ENCODE measurements at regions not wholly inside any gene's neighbourhood (a gene's known extent, or its start where the extent isn't known, plus 50 kb on each side); places are given as distances from the start of the nearest gene placed in this dataset.
"Not testable (repeated sequence)": the region's sequence is repeated elsewhere in the genome, so short reads cannot be mapped to it uniquely, and the experiment has no call there.

DNA sequence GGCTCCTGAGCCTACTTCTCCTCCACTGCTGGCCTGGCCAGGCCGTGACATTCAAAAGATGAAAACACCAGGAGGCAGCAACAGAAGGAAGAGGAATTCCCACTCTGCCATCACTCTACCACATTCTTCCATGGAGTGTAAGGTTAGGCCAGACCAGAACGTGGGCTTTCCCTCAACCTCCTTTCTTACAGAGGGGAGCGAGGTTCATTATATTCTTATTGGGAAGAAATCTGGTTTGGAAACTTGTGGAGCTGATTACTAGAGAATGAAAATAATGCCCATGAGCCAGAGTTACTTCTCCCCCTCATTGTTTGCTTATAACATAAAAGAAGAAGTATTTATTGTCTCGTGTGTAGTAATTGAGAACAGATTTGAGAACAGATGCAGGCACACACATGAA is 136.3 kb upstream of the BASP1 start:
- DNase-seq (ENCODE audit: low read depth in 1 of 2, low spot score in 1 of 2), result no peak

DNA sequence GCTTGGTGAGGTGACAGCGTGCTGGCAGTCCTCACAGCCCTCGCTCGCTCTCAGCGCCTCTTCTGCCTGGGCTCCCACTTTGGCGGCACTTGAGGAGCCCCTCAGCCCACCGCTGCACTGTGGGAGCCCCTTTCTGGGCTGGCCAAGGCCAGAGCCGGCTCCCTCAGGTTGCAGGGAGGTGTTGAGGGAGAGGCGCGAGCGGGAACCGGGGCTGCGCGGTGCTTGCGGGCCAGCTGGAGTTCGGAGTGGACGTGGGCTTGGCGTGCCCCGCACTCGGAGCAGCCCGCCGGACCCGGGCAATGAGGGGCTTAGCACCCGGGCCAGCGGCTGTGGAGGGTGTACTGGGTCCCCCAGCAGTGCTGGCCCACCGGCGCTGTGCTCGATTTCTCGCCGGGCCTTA is 134.2 kb upstream of the BASP1 start:
- DNase-seq (ENCODE audit: low read depth in 1 of 2, low spot score in 1 of 2), result not testable (repeated sequence)

DNA sequence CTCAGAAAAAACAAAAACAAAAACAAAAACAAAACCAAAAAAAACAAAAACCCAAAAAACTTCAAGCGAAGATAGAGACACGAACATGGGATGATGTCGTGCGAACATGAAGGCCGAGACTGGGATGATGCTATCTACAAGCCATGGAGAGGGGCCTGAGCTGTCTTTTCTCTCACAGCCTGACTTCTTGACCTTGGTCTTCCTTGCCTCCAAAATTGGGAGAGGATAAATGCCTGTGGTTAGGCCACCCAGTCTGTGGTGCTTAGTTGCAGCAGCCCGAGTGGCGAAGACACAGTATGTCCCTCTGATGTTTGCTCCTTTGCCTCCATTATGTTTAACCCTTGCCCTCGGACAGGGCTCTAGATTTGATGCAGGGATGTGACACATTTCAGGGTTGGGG is 130.4 kb upstream of the BASP1 start:
- no peak for DNase-seq (ENCODE audit: low read depth in 1 of 2, low spot score in 1 of 2)

DNA sequence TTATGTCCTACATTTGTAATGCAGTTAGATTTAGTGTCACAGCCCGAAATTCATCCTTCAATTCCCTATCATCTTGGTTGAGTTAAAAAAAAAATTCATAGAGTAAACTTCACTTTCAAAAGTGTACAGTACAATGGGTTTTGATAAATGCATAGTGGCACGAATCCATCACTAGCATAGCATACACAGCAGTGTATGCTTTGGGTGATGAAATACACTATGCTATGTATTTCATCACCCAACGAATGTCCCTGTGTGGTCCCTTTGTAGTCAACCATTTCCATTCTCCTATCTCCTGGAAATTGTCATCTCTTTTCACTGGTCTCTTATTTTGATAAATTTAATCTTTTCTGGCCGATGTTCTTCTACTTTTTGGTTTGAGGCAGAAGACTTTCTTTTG is 129.4 kb upstream of the BASP1 start:
- DNase-seq (ENCODE audit: low read depth in 1 of 2, low spot score in 1 of 2), result no peak

DNA sequence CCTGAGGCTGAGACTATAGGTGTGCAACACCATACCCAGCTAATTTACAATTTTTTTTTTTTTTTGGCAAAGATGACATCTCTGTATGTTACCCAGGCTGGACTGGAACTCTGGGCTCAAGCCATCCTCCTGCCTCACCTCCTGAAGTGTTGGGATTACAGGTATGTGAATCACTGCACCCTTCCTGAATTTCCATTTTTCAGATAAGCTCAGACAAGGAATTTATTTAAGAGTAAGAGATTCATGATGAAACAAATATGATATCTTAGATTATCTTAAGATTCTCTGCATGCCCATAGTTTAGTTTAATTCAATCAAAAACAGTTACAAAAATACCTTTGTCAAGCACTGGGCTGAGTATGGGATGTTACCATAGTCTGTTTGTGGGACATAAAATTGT is 128.4 kb upstream of the BASP1 start:
- no peak for DNase-seq (ENCODE audit: low read depth in 1 of 2, low spot score in 1 of 2)

DNA sequence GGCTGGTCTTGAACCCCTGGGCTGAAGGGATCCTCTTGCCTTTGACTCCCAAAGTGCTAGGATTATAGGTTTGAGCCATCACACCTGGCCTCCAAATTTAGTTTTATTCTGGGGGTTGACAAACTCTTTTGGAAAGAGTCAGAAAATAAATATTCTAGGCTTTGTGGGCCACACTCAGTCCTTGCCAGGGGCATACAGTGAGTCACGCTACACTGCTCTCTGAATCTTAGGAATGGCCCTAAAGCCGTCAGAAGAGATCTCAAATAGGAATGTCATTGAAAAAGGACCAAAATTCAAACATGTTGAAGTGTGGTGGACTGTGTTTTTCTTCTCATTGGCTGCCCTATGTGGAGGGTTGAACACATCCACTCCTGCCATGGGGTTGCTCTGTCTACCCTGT is 127.7 kb upstream of the BASP1 start:
- DNase-seq (ENCODE audit: low read depth in 1 of 2, low spot score in 1 of 2), result no peak

DNA sequence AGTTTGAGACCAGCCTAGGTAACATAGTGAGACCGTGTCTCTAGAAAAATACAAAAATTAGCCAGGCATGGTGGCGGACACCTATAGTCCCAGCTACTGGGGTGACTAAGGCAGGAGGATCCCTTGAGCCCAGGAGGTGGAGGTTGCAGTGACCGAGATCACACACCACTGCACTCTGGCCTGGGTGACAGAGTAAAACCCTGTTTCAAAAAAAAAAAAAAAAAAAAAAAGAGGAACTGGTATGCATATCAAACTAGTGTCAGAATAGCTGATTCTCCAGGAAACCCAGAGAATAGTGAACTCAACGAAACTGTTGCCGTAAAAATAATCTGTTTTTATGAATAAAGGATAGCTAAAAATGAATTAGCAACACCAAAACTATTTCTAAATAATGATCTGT is 126.6 kb upstream of the BASP1 start:
- no peak for DNase-seq (ENCODE audit: low read depth in 1 of 2, low spot score in 1 of 2)

DNA sequence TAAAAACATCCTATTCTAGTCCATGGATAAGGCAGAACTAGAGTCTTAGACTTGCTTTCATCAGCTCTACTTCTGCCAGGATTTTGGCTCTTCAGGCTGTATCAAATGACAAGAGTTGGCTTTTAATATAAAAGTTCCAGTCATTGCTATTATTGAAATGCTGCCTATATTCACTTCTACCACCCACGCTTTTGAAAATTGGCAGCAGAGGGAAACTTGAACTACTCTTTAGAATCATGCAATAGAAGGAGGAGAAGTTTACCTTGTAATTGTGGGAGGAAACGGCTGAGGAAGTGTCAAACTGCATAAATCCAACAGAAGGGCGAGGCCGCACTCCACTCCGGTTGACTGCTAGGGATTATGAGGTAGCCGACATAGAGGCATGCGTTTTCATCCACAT is 122.6 kb upstream of the BASP1 start:
- no peak for DNase-seq (ENCODE audit: low read depth in 1 of 2, low spot score in 1 of 2)

DNA sequence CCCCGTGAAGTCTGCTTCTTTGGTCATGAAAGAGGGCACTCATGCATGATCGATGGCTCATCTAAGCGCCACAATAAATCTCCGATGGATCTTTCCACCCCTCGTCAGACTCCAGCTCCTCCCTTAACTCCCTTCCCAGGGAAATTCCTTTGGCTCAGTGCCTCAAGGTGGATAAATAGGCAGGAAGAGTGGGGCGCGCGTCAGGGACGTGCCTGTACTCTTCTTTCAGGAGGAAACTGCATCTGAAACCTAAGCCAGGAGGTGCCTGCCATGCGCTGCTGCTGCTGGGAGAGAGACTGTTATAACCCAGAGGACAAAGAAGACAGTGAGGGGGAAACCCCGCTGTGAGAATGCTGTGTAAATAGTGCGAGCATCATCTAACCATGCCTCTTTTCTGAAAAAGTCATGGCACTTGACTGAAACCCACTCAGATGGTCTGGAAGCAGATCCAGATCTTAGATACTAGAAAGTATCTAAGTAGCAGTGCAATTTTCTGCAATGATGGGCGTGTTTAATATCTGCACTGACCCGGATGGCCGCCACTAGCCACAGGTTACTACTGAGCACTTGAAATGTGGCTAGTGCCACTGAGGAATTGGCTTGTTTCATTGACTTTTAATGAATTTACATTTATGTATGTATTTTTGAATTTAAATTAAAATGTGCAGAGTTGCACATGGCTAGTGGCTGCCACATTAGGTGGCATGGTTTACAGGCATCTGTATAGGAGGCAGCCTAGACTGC is 120.3 kb upstream of the BASP1 start:
- DNase-seq (ENCODE audit: low read depth in 1 of 2, low spot score in 1 of 2), result no peak

DNA sequence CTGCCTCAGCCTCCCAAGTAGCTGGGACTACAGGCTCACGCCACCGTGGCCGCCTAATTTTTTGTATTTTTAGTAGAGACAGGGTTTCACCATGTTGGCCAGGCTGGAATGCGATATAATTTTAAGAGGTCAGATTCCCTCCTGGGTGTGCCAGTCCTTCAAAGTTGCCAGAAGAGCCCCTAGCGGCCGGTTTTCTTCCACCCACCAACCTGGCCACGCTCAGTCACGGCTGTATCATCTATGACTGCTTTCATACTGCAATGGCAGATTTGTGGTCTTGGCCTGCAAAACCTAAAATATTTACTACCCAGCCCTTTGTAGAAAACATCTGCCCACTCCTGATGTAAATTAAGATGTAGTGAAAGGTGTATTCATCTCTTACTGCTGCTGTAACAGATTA is 117.5 kb upstream of the BASP1 start:
- no peak for DNase-seq (ENCODE audit: low read depth in 1 of 2, low spot score in 1 of 2)

DNA sequence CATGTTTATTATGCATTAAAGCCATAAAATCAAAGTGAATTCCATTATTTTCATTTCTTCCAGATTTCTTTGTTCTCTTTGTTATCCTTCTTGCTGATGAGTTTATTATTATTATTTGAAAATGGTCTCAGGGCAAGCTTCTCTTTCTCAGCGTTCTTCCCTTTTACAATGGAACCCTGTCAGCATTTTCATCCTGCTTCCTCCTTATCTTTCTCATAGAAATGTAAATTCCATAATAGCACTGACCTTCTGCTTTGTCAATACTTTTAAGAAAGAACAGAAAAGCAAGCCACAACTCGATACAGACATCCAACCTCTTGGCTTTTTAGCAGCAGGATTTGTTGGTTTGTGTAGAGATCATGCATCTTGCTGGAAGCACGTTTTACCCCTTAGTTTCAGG is 114.0 kb upstream of the BASP1 start:
- DNase-seq (ENCODE audit: low read depth in 1 of 2, low spot score in 1 of 2), result no peak

DNA sequence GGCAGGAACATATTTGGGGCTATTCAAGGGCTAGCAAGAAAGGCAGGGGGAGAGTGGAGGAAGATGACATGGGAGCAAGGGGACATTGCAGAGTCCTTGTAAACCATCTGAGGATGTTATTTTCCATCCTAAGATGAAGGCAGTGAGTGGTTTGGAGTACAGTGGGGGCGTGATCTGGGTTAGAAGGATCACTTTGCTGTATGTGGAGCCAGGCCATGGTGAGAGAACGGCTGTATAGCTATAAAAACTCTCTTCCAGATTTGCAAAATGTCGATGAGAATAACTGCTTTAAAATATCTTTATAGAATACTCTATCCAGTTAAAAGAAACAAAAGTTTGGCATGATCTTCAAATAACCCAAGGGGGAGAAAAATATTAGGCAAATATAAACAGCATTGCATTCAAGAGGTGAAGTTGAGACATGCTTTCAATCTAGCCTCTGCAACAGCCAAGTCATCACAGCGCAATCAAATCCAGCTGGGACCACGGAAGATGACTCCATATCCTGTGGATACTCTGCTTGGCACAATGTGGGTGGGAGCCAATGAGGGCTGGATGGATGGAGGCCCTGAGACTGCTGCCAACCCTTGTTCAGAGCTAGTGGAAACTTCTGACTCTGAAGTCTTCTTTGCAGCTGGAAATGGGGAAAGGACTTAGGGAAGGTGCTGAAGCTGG is 111.5 kb upstream of the BASP1 start:
- no peak for DNase-seq (ENCODE audit: low read depth in 1 of 2, low spot score in 1 of 2)

DNA sequence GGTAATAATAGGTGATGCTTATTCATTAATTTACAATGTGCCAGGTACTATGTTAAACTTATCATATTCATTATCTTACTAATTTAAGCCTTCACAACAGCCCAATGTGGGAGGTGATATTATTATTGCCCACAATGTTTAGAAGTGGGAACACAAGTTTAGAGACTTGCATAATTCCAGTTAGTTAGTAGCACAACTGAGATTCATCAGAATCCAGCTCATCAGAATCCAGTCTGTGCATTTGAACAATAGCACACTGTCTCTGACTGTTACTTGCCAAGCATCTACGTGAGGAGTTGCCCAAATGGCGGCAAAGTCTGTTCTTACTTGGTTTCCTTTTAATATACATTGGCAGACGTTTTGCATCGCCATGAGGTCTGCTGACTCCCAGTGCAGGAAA is 110.9 kb upstream of the BASP1 start:
- no peak for DNase-seq (ENCODE audit: low read depth in 1 of 2, low spot score in 1 of 2)

DNA sequence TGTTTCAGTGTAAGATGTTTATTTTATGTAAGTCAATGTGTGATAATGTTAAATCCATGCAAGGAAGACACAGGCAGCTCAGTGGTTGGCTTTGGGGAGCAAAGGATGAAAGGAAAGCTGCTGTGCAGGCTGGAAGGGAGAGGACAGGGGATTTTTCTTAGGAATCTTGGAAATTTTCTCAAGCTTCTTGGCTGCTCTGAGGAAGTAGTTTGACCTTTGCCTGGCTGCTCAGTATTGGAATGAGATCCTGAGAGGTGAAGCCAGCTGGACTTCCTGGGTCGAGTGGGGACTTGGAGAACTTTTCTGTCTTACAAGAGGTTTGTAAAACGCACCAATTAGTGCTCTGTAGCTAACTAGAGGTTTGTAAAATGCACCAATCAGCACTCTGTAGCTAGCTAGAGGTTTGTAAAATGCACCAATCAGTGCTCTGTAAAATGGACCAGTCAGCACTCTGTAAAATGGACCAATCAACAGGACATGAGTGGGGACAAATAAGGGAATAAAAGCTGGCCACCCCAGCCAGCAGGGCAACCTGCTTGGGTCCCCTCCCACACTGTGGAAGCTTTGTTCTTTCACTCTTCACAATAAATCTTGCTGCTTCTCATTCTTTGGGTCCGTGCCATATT is 105.2 kb upstream of the BASP1 start:
- DNase-seq (ENCODE audit: low read depth in 1 of 2, low spot score in 1 of 2), result not testable (repeated sequence)

DNA sequence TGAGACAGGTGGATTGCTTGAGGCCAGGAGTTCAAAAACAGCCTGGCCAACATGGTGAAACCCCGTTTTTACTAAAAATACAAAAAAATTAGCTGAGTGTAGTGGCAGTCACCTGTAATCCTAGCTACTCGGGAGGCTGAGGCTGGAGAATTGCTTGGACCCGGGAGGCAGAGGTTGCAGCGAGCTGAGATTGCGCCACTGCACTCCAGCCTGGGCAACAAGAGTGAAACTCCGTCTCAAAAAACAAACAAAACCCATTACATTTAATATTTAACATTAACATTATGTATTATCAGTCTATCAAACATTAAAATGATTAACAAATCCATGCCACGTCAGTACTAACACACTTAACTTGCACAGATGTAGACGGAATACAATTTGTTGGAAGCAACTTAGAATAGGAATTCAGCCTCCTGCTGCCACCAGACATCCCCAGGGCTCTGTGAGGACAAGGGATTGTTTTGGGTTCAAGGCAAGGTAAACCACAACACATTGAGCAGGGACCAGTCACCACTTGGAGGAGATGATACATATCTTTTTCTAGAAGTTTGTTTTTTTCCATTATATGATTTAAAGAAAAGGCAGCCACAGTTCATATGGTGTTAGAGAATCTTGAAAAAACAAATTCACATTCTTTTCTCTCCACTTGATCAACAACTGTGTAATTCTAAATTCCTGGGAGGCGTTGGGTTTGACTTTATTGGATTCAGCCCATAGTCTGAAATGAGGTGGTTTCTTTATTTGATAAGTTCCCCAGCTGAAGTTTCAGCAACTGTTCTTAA is 104.1 kb upstream of the BASP1 start:
- no peak for DNase-seq (ENCODE audit: low read depth in 1 of 2, low spot score in 1 of 2)

DNA sequence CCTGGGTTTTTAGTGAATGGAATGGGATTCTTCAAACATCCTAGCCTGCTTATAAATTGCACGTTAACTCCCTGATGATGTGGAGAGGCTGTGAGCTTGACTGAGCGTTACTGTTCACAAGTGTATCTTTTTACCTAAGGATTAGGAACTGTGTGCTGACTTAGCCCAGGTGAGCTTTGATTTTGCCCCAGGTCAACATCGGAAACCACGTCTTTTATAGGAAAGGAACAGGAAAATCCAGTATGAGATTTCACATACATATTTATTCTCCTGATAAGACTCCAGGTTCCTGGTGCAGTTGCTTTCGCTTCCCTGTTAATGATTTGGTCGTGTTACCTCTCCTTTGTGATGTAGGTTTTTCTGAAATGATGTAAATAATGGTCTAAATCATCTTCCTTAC is 103.2 kb upstream of the BASP1 start:
- DNase-seq (ENCODE audit: low read depth in 1 of 2, low spot score in 1 of 2), result no peak

DNA sequence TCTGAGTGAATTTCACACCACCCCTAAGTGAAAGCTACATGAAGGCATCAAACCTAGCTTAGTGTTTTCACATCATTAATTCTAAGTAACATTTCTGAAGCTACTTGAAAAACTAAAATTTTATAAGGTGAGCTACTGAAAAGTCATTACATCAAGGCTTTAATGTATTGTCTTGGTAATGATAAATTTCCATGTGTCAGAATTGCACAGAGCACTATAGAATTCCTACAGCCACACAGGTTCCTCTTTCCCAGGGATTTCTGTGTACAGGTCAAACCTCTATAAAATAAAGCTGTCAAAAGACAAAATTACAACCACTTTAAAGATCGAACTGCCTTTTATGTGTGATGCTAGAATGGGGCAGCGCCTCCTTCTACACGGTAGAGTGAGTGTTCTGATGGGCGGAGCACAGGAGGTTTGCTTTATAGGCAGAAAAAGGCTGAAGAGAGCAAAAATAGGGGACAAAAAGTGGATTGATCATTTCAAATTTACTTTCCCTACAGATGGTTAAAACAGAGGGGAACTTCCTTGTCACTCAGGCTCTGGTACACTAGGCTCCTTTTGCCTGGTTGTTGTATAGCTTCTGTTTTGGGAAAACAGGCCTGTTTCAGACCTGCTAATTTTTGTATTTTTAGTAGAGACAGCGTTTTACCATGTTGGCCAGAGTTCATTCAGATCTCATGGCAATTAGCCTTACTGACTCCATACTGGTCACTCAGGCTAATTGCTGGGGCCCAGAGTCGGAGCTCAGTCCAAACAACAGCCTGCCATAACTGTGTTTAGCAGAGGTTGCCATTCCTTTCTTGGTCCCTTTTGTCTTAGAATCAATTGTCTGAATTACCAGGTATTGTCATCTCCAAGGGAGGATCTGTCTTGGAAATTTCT is 102.5 kb upstream of the BASP1 start:
- no peak for DNase-seq (ENCODE audit: low read depth in 1 of 2, low spot score in 1 of 2)

DNA sequence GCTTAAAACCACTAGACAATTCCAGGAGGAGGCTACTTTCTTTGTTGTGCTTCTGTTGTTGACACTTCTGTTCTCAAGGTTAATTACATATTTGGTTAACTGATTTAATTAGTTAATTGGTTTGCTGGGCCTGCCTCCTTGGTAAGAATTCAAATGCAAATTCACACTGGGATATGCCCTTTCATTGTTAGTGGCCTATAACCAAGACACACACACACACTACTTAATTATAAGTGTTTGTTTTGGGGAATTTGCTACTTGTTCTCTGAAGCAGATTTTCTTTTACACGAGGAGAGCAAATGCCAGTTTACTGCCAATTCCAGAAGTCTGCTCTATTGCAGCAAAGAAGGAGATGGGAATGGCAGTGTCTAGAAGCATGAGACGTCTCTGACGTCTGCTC is 101.6 kb upstream of the BASP1 start:
- no peak for DNase-seq (ENCODE audit: low read depth in 1 of 2, low spot score in 1 of 2)

DNA sequence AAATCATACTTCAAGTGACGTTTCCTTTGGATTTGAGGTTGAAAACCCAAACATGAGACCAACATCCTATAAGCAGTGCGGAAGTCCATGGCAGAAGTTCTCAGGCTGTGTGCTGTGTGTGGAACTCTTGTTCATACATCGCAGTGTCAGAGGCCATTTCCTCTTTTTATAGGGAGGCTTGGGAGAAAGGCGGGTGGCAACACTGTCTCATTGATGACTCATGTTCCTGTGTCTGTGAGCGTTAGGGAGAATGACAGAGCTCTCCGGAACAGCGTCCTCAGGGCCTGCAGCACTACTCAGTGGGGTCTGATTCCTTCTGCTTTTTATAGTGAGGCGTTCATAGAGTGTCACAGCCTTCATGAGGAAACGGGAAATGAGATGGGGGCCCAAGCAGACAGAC is 98.8 kb upstream of the BASP1 start:
- DNase-seq (ENCODE audit: low read depth in 1 of 2, low spot score in 1 of 2), result no peak

DNA sequence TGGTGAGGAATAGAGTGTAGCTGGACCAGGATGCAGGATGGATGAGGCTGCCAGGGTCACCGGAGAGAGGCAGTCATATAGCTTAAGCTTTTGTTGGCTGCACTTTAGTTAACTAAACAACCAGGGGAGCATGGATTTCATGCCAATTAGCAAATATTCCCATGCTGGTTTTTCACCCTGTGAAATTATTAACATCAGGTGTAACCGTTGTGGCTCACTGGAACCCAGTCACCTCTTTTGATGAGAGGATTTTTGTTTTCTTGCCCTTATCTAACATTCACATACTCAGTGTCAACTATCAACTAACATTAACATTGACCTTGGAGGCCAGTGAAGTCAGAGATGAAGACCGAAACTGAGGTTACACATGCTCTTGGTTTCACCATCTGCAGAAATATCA is 97.2 kb upstream of the BASP1 start:
- DNase-seq (ENCODE audit: low read depth in 1 of 2, low spot score in 1 of 2), result no peak

DNA sequence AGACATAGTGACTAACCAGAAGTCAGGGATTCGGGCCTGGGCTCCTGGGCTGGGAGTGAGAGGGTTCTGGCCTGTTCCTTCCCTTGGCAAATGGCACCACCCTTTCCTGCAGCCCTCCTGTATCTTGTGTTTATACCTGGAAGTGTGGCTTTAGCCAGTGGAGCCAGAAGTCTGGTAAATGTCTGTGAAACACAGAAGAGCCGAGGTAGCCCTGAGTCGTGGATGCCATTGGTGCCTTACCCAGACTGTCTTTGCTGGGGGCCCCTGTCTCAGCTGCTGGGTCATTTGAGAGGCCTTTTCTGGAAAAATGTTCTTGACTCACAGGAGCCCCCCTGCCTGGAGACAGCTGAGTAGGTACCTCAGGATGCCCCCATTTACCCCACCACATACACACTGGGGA is 95.7 kb upstream of the BASP1 start:
- DNase-seq (ENCODE audit: low read depth in 1 of 2, low spot score in 1 of 2), result no peak

Data from activated CD4-positive, alpha-beta T cell treated with anti-CD3 and anti-CD28 coated beads, Interleukin-2, amount 50 U/mL, for 24 hours (primary cell).